SK-N-SH treated with all-trans-retinoic acid at 6 μM for 48 hours (cell line): ENCODE measurements at regions not wholly inside any gene's neighbourhood (a gene's known extent, or its start where the extent isn't known, plus 50 kb on each side); places are given as distances from the start of the nearest gene placed in this dataset.
A peak's percentile ranks its signal among the peaks of the same experiment; 100 is the strongest.
"Not testable (repeated sequence)": the region's sequence is repeated elsewhere in the genome, so short reads cannot be mapped to it uniquely, and the experiment has no call there.

Experiments used
- ATAC-seq: fragments of 200-7000 bp; cut with Tn5 transposase; 3 replicates; pipeline ENCODE4 v1.9.1; 2020; ENCODE audit warnings: mild to moderate bottlenecking, moderate library complexity
- BACH2 ChIP-seq: fragments of 250-450 bp; sonication (Bioruptor Pico); IDR thresholded peaks from 2 replicates; pipeline ENCODE4 v1.9.0; 2021; ENCODE audit warnings: mild to moderate bottlenecking, borderline replicate concordance
- CREB5 ChIP-seq: fragments of 250-450 bp; sonication (Bioruptor Pico); IDR thresholded peaks from 2 replicates; pipeline ENCODE4 v1.5.1; 2020; ENCODE audit warnings: low read depth, mild to moderate bottlenecking, moderate library complexity
- CSRNP3 ChIP-seq: fragments of 250-450 bp; sonication (Bioruptor Pico); IDR thresholded peaks from 2 replicates; pipeline ENCODE4 v1.5.1; 2021; ENCODE audit warnings: mild to moderate bottlenecking, moderate library complexity
- GLIS3 ChIP-seq: fragments of 250-450 bp; sonication (Bioruptor Pico); IDR thresholded peaks from 2 replicates; pipeline ENCODE4 v1.5.0; 2020; ENCODE audit warnings: mild to moderate bottlenecking, moderate library complexity
- ISL1 ChIP-seq: fragments of 250-450 bp; sonication (Bioruptor Pico); IDR thresholded peaks from 2 replicates; pipeline ENCODE4 v2.1.2; 2022; ENCODE audit warnings: mild to moderate bottlenecking, moderate library complexity
- PATZ1 ChIP-seq: fragments of 250-450 bp; sonication (Bioruptor Pico); IDR thresholded peaks from 2 replicates; pipeline ENCODE4 v1.8.0; 2020; ENCODE audit warnings: mild to moderate bottlenecking, moderate library complexity, borderline replicate concordance
- POU6F1 ChIP-seq: fragments of 250-450 bp; sonication (Bioruptor Pico); IDR thresholded peaks from 2 replicates; pipeline ENCODE4 v1.8.0; 2021; ENCODE audit warnings: low read depth, mild to moderate bottlenecking, moderate library complexity, borderline replicate concordance
- PPARA ChIP-seq: fragments of 250-450 bp; sonication (Bioruptor Pico); IDR thresholded peaks from 2 replicates; pipeline ENCODE4 v1.5.0; 2020; ENCODE audit warnings: mild to moderate bottlenecking, borderline replicate concordance
- RARB ChIP-seq: fragments of 250-450 bp; sonication (Bioruptor Pico); IDR thresholded peaks from 2 replicates; pipeline ENCODE4 v1.8.0; 2021; ENCODE audit warnings: mild to moderate bottlenecking, moderate library complexity
- SNAI2 ChIP-seq: fragments of 250-450 bp; sonication (Bioruptor Pico); IDR thresholded peaks from 2 replicates; pipeline ENCODE4 v1.5.0; 2020; ENCODE audit warnings: mild to moderate bottlenecking, moderate library complexity
- TCF4 ChIP-seq: fragments of 250-450 bp; sonication (Bioruptor Pico); IDR thresholded peaks from 2 replicates; pipeline ENCODE4 v1.8.0; 2021; ENCODE audit warnings: mild to moderate bottlenecking, moderate library complexity, borderline replicate concordance
- TOX ChIP-seq: fragments of 250-450 bp; sonication (Bioruptor Pico); IDR thresholded peaks from 2 replicates; pipeline ENCODE4 v1.8.0; 2021; ENCODE audit warnings: mild to moderate bottlenecking, moderate library complexity, borderline replicate concordance
- TSHZ2 ChIP-seq: fragments of 250-450 bp; sonication (Bioruptor Pico); IDR thresholded peaks from 2 replicates; pipeline ENCODE4 v1.5.0; 2020; ENCODE audit warnings: mild to moderate bottlenecking, moderate library complexity
- ZC3H10 ChIP-seq: fragments of 250-450 bp; sonication (Bioruptor Pico); IDR thresholded peaks from 2 replicates; pipeline ENCODE4 v1.5.1; 2021; ENCODE audit warnings: mild to moderate bottlenecking, moderate library complexity
- ZFP30 ChIP-seq: fragments of 450-650 bp; formaldehyde crosslinking; IDR thresholded peaks from 2 replicates; pipeline ENCODE4 v1.5.0; 2022; ENCODE audit warnings: mild to moderate bottlenecking, moderate library complexity
- ZNF70 ChIP-seq: fragments of 450-650 bp; formaldehyde crosslinking; IDR thresholded peaks from 2 replicates; pipeline ENCODE4 v1.5.0; 2020; ENCODE audit warnings: mild to moderate bottlenecking, moderate library complexity
- ZNF8 ChIP-seq: fragments of 450-650 bp; formaldehyde crosslinking; IDR thresholded peaks from 2 replicates; pipeline ENCODE4 v1.5.0; 2020; ENCODE audit warnings: mild to moderate bottlenecking, moderate library complexity

GRCh38 chr14:104398656-104399055 is 180.9 kb upstream of the C14orf180 start:
- ATAC-seq, result no peak
- no peak for TF ChIP-seq ZFP30 (CRISPR knock-in tag)
- TF ChIP-seq ISL1 (CRISPR knock-in tag), result no peak

- TF ChIP-seq TCF4 (CRISPR knock-in tag), result peak; percentile 66; the same call in 1 of the 2 replicates
- no peak for TF ChIP-seq TOX (CRISPR knock-in tag)
- TF ChIP-seq POU6F1 (CRISPR knock-in tag), result no peak
- ATAC-seq, result peak; percentile 34; the same call in 1 of the 3 replicates
Measured at GRCh38 chr14:104399432-104400155, 180.0 kb upstream of the C14orf180 start.

- TF ChIP-seq RARB (CRISPR knock-in tag) (no peak), ISL1 (CRISPR knock-in tag) (no peak), CSRNP3 (no peak), ZNF70 (CRISPR knock-in tag) (no peak), ZC3H10 (no peak), ZFP30 (CRISPR knock-in tag) (no peak), BACH2 (no peak)
- no peak for ATAC-seq
Measured at GRCh38 chr14:104400355-104400754, 179.2 kb upstream of the C14orf180 start.

GRCh38 chr14:104401785-104402184 is 177.8 kb upstream of the C14orf180 start:
- no peak for ATAC-seq
- no peak for TF ChIP-seq TCF4 (CRISPR knock-in tag)
- no peak for TF ChIP-seq CSRNP3
- no peak for TF ChIP-seq TSHZ2 (CRISPR knock-in tag)
- no peak for TF ChIP-seq PPARA (CRISPR knock-in tag)
- no peak for TF ChIP-seq PATZ1 (CRISPR knock-in tag)
- TF ChIP-seq RARB (CRISPR knock-in tag), result no peak
- no peak for TF ChIP-seq TOX (CRISPR knock-in tag)
- TF ChIP-seq CREB5 (CRISPR knock-in tag), result no peak
- TF ChIP-seq SNAI2, result no peak
- no peak for TF ChIP-seq ZNF8 (CRISPR knock-in tag)
- no peak for TF ChIP-seq GLIS3 (CRISPR knock-in tag)
- TF ChIP-seq ZC3H10, result no peak
- TF ChIP-seq ISL1 (CRISPR knock-in tag), result no peak

GRCh38 chr14:104402303-104402702 is 177.3 kb upstream of the C14orf180 start:
- ATAC-seq, result not testable (repeated sequence)
